HepG2 (cell line): ENCODE measurements at regions not wholly inside any gene's neighbourhood (a gene's known extent, or its start where the extent isn't known, plus 50 kb on each side); places are given as distances from the start of the nearest gene placed in this dataset.

Experiments used
- AFF4 ChIP-seq: sonication (generic); formaldehyde crosslinking; IDR thresholded peaks from 2 replicates; pipeline ENCODE4 v1.4.0; 2020; ENCODE audit warnings: missing genetic modification reagents
- ATF3 ChIP-seq: sonication (generic); formaldehyde crosslinking; IDR thresholded peaks from 2 replicates; pipeline ENCODE4 v1.4.0; 2020; ENCODE audit warnings: missing genetic modification reagents
- DBP ChIP-seq: sonication (generic); formaldehyde crosslinking; IDR thresholded peaks from 2 replicates; pipeline ENCODE4 v1.4.0; 2020; ENCODE audit warnings: missing genetic modification reagents; ENCODE audit errors: not compliant biosample characterization
- MTF1 ChIP-seq: sonication (generic); formaldehyde crosslinking; IDR thresholded peaks from 2 replicates; pipeline ENCODE4 v1.5.0; 2020; ENCODE audit warnings: missing genetic modification reagents
- SIN3A ChIP-seq: IDR thresholded peaks from 2 replicates; pipeline ENCODE4 v1.6.1; 2011; ENCODE audit warnings: low read depth, mild to moderate bottlenecking, control low read depth, low read length, borderline replicate concordance
- SNAPC4 ChIP-seq: sonication (generic); formaldehyde crosslinking; IDR thresholded peaks from 2 replicates; pipeline ENCODE4 v1.4.0; 2020; ENCODE audit warnings: mild to moderate bottlenecking, missing genetic modification reagents
- SUZ12 ChIP-seq: fragments of 150-350 bp; IDR thresholded peaks from 2 replicates; pipeline ENCODE4 v1.6.1; 2014; ENCODE audit warnings: low read depth, low read length

- TF ChIP-seq DBP (CRISPR knock-in tag) (no peak), ATF3 (CRISPR knock-in tag) (no peak), MTF1 (CRISPR knock-in tag) (no peak), SIN3A (no peak), SNAPC4 (CRISPR knock-in tag) (no peak), SUZ12 (no peak), AFF4 (CRISPR knock-in tag) (no peak)
Measured at GRCh38 chr1:82079607-82080006, 278.9 kb downstream of the ADGRL2 start.
